GM18507 (cell line): ENCODE measurements at regions not wholly inside any gene's neighbourhood (a gene's known extent, or its start where the extent isn't known, plus 50 kb on each side); places are given as distances from the start of the nearest gene placed in this dataset.

ENCODE experiments used
- DNase-seq: peaks from one replicate; pipeline ENCODE4 v3.0.0; 2011; ENCODE audit warnings: low read depth; ENCODE audit not compliant: insufficient read length; ENCODE audit errors: extremely low spot score
- FAIRE-seq: peaks from 2 replicates; lab custom pipeline; 2011; peaks lifted over from hg19 to GRCh38; lab: Jason Lieb, UNC

DNA sequence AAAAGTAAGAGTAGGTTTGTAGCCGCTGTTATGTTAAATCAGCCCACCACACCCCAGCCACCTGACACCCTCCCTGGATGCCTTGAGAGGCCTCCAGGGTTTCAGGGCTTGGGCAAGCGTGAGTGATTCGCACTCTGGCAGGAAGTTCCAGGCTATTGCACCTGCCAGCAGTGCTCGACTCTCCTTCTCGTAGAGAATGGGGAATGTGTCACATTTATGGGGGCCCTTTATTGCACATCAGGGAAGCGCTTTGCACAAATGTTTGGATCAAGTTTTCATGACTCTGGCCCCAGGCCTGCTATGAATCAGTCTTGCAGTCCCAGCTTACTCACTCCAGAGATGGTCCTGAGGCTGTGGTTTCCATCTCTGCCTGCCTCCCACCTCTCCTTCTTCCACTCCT is 66.1 kb upstream of the ADRA1B start:
- DNase-seq (no peak), FAIRE-seq (no peak)

DNA sequence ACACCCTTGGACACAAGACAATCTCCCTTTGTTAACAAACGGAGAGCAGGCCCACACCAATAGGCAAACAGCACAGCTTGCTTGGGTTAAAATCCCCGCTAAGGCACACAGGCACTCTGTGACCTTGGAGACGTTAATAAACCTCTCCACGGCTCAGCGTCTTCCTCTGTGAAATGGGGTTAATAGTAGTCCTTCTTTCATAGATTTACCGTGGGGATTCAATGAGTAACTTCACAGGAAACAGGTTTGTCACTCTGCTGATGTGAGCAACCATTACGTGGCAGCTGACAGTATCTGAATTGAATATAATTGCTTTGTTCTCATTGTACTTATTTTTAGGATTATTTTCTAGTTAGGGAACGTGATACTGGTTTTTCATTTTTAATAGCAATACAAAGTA is 65.2 kb upstream of the ADRA1B start:
- no peak for FAIRE-seq
- no peak for DNase-seq

- FAIRE-seq (no peak), DNase-seq (no peak)
Observed at GRCh38 chr5:159854916-159855315, 61.4 kb upstream of the ADRA1B start.

- FAIRE-seq (no peak), DNase-seq (no peak)
Observed at GRCh38 chr5:159855476-159856191, 60.6 kb upstream of the ADRA1B start.

- no peak for FAIRE-seq
Observed at GRCh38 chr5:159858871-159859270, 57.4 kb upstream of the ADRA1B start.

GRCh38 chr5:159861086-159861485 is 55.2 kb upstream of the ADRA1B start:
- no peak for FAIRE-seq
- no peak for DNase-seq

More at GRCh38 chr5:159858871-159859270, 57.4 kb upstream of the ADRA1B start:
- DNase-seq = no peak

DNA sequence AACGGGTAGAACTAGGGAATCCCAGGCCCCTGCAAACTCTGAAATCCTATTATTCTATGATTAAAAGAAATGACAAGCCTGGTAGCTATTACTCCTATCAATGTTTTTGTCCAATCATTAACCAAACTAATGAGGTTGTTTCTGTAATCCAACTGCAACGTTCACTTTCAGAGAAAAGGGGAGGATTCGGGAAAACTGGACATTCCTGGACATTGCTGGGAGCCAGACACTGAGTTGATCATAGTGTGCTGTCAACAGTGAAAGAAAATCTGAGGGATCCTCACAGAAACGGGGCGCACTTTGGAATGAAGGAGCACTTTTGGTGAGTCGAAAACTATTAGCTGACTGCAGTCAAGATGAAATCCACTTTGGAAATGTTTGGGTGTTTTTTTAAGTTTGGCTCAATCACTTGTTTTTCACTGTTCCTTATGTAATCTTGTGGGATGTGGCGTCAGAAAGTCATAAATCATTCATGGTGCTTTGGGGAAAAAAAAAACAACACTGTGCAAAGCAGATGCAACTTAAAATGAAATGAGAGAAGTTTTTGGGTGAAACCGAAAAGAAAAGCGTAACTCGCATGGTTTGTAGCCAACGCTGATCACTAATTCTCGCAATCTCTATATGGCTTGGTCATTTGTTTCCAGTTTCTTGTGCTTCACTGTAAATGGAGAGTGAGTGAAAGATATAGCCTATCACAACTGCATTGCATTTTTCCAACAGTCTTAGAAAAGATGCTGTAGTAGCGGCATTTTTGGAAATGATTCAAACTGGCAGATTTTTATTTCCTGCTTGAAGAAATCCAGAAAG is 51.2 kb upstream of the ADRA1B start:
- FAIRE-seq (peak; percentile 80), DNase-seq (peak; percentile 22)

- no peak for FAIRE-seq
- no peak for DNase-seq
Observed at GRCh38 chr5:159866093-159866492, 50.2 kb upstream of the ADRA1B start.
